Inflammatory macrophage (primary cell): ENCODE measurements at regions not wholly inside any gene's neighbourhood (a gene's known extent, or its start where the extent isn't known, plus 50 kb on each side); places are given as distances from the start of the nearest gene placed in this dataset.

Source experiments
- DNase-seq, 2 donors: peaks; one replicate each; pipeline ENCODE4 v3.0.0-alpha.2; 2020 to 2022

DNA sequence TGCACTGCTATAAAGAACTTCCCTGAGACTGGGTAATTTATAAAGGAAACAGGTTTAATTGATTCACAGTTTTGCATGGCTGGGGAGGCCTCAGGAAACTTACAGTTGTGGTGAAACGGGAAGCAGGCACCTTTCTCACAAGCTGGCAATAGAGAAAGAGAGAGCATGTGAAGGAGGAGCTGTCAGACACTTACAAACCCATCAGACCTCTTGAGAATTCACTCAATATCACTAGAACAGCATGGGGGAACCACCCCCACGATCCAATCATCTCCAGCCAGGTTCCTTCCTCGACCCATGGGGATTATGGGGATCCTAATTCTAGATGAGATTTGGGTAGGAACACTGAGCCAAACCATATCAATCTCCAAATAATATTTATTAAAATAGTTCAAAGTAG lies 729.2 kb upstream of the DDX18 start:
- DNase-seq = no peak

DNA sequence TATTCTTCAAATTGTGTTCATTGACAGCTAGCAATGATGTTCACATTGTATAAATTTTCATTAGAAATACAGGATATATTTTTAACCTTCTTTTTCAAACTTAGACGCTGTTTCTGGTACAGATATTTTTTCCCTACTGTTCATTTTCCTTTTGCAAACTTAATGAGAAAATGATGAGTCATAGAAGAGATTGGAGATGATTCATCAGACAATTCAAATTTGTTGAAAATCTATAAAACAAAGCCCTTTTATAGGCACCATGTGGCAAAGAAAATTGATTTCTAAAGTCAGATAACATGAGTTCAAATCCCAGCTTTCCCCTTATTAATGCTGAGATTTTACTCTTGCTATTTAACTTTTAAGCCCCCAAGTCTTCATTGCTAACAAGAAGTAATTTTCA lies 728.8 kb upstream of the DDX18 start:
- DNase-seq = no peak

DNA sequence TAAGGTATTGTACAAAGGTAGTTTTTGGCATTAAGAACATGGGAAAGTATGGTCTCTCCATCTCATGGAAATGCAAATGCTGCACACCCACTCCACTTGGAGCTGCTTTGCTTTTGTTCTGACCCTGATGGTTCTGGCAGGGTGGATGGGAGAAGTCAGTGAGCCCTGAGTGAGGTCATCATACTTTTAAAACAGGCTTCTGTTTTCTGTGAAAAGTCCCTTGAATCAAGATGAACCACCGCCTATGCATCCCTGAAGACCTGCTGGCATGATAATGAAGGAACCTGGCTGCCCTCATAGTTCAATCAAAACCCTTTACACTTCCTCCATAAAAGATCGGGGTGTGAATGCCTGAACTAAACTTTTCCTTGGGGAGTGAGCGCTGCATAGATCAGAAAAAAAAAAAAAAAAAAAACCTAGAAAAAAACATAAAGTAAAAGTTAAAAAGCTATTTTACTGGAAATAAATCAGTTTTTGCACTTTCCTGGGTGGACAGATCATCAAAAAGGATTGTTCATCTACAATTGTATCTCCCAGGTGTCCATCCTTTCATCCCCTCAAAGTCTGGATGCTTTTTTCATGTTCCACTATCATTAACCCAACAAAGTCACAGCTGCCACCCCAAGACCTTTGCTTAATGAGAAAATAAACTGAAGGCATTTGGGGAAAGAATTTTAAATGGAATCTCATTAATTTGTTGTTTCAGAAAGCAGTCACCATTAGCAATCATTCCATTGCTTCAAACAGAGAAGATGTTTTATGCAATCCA lies 728.1 kb upstream of the DDX18 start:
- no peak for DNase-seq

DNA sequence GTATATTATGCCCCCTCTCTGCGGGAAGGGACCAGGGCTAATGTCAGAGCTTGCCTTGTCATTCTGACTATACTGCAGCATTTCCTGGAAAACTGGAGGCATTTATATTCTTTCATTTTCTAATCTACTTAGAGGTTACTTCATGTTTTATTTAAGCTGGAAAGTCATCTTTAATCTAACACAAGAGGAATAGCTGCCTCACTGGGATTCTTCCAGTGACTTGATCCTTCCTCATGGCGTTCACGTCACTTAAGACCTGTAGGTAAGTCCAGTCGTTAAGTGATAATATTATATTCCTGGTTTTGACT lies 727.6 kb upstream of the DDX18 start:
- DNase-seq = no peak

DNA sequence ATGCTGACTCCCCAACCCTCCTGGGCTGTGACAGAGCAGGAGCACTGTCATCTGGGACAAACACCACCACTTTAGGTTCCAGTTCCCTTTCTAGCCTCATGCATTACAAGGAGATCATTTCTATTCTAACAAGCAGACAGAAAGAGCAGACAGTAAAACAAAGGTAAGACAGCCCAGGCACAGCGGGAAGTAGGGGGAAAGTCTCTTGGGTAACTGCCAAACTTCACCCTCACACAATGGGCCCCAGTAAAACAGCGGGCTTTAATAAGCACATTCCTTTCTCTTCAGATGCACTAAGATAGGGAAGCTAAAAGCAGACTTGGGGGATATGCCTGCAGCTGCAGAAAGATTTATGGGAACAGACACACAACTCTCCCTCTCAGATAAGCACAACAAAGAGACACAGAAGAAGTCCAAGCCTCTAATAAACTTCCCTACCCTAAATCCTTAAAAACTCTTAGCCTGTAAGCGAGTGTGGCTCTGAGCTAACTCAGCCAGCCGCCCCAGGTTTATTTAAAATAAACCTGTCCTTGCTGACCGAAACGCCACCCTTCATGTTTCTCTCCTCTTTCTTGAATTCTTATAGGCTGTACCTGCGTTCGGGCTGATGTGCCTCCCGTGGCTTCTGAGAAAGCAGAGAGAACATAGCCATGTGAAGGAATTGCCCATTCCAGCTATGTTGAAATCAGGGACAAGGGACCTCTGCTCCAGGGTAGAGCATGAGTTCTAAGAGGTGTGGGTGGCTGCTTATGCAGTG lies 726.8 kb upstream of the DDX18 start:
- DNase-seq = no peak

DNA sequence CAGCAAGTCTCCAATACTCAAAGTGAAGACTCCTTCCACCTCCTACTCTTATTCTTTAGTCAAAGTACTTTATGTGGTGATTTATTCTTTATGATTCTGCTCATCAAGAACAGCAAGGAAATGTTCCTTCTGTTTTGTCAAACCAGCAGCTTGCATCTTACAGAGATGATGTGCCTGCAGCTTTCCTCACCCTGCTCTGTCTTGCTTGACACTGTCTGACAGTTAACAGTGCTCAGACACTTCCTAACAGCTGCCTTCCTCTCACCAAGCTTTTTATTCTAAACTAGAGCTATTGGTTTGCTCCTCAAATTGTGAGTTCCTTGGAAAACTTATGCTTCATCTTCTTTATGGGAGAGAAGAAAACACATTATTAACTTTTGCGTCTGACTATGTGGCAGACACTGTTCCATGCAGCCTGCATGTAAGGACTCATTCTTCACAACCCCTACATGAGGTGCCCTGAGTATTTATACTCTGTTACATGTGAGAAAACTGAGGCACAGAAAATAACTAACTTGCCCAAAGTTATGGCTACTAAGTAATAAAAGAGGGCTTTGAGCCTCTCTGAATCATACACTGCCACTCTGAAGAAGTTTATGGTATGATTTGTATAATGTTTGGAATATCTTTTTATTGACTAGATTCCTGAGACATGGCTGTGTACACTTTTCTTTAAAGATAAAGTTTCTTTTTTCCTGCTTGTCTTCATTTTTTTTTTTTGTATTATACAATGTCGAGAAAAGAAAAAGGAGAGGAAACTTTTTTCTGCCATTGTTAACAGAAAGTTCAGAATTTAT lies 723.3 kb upstream of the DDX18 start:
- DNase-seq = no peak

DNA sequence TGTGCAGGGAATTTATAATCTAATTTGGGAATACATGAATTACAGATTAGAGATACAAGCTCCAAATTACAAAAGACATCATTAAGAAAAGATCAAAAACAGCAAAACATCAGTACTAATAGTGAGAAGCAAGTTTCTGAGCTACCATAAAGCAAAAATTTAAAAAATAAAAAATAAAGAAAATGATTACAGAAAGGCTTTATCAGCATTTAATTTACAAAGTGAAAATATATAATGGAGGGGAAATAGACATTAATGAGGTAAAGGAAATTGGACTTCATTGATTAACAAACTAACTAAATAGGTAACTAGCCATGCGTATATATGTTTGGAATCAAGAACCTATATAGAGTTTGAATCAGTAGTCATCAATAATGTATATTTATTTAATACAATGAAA lies 712.9 kb upstream of the DDX18 start:
- DNase-seq = no peak

DNA sequence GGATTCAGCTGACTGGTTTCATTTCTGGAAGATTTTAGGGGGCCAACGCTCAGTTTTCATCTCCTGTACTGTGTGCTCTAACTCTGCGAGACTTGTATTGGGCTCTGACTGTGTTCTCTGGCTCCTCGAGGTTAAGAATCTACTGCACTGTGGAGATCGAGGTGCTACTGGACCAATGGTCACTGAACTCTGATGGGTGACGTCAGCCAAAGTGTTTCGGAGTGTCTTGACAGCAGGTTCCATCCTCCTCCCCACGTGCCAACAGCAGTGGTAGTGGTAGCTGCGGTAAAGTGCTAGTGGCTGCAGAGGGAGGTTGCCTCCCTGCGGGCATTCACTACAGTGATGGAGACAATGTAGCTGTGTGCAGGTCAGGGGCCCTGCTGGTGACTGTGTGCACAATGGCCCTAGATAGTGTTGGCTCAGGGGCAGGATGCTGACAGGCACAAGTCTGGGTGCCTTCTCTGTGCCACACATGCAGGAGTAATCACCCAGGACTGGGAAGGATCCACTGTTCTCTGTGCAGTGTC lies 705.7 kb upstream of the DDX18 start:
- DNase-seq = no peak

DNA sequence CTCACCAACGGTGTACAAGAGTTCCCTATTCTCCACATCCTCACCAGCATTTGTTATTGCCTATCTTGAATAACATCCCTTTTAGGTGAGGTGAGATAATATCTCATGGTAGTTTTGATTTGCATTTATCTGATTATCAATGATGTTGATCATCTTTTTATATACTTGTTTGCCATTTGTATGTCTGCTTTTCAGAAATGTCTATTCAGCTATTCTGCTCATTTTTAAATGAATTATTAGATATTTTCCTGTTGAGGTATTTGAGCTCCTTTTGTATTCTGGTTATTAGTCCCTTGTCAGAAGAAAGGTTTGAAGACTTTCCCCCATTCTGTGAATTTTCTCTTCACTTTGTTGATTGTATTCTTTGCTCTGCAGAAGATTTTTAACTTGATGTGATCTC lies 695.5 kb upstream of the DDX18 start:
- no peak for DNase-seq

DNA sequence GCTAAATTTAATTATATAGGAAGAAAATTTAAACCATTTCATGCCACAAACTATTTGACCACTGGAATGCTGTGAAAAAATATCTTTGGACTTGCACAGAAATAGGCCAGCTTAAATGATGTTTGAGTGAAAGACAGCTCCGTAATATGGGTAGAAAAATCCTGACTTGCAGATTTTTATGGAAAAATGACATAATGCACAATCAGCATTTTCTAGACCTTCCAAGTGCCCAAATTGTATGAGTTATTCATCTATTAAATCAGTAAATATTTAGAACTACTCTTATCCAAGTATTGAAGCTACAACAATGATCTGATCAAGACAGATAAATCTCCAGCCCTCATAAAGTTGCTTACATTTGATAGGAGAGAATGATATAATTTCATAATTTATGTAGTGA lies 691.1 kb upstream of the DDX18 start:
- no peak for DNase-seq

DNA sequence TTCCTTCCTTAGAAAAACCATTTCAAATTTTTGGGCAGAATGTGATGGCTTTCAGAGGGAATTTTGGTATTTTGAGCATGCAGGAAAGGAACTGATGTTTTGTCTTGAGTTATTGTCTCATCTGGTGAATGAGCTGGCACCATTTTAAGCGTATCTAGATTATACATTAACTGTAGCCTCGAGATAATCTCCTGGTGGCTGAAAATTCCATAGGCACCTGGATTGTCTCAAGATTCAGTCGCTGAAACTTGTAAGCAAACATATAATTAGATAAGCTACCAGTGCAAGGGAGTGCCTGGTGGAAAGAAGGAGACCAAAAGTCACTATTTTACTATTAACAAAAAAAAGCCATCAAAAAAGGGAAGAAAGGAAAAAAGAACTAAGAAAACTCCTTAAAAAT lies 687.8 kb upstream of the DDX18 start:
- no peak for DNase-seq

DNA sequence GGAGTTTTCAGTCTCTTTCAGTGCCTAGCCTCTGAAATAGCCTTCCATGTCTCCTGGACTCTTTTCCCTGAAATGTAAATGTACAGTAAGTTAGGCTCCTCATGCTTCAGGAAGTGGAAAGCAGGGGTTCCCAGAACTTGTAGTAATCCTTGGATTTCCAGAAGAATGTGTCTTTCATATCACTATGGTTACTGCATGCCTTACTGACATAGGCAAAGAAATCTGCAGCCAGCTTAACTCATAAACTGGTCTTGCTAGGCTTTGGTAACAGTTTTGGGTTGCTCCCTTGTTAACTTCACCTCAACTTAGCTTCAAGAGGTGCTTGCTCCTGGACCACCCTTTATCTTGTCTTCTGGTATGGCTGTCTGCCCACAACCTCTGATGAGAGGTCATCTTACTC lies 686.8 kb upstream of the DDX18 start:
- DNase-seq = no peak

DNA sequence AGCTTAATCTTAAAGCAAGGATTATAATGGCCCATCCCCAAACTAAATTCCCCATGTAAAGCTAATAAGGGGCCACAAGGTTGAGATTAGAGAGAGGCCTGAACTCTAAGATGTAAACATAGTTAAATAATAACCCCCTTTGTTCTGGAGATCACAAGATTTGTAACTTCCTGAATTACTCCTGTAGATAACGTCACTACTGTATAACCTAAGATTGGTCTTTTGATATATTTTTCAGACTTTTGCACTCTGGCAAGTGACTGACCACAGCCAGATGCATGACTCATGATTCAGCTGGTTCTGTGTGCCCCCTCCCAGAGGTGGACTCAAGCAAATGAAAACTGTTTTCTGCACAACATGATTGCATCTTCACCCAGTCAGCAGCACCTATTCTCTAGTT lies 686.0 kb upstream of the DDX18 start:
- DNase-seq = no peak

DNA sequence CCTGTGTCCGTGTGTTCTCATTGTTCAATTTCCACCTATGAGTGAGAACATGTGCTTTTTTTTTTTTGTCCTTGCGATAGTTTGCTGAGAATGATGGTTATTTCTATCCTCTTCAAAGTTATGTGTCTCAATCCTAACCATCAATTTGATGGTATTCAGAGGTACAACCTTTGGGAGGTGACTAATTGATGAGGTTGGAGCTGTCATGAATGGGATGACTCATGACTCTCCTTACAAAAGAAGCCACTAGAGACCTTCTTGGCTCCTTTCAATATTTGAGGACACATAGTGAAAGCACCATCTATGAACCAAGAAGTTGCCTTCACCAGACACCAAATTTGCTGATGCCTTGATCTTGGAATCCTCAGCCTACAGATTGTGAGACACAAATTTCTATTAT lies 677.1 kb upstream of the DDX18 start:
- no peak for DNase-seq

DNA sequence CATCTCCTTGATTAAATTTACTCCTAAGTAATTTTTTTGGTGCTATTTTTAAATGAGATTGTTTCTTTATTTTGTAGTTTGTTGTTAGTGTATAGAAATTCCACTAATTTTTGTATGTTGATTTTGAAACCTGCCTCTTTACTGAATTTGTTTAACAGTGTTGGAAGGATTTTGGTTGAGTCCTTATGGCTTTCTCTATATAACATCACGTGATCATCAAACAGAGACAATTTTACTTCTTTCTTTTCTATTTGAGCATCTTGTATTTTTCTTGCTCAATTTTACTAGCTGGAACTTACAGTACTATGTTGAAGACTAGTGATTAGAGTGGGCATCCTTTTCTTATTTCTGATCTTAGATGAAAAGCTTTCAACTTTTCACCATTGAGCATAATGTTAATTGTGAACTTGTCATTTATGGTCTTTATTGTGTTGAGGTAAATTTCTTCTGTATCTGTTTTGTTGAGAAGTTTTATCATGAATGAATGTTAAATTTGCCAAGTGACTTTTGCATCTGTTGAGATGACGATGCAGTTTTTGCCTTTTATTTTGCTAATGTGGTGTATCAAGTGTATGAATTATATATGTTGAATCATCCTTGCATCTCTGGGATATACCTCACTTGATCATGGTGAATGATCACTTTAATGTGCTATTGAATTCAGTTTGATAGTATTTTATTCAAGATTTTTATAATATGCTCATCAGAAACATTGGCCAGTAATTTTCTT lies 645.3 kb upstream of the DDX18 start:
- DNase-seq = no peak

DNA sequence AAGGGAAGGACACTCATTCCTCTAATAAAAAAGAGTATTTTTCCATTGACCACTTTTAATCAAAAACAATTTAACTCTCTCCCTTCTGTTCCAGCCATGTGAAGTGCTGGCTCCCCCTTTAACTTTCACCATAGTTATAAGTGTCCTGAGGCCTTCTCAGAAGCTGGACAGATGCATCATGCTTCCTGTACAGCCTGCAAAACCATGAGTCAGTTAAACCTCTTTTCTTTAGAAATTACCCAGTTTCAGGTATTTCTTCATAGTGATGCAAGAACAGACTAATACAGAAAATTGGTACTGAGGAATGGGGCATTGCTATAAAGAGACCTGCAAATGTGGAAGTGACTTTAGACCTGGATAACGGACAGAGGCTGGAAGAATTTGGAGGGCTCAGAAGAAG lies 643.6 kb upstream of the DDX18 start:
- no peak for DNase-seq

DNA sequence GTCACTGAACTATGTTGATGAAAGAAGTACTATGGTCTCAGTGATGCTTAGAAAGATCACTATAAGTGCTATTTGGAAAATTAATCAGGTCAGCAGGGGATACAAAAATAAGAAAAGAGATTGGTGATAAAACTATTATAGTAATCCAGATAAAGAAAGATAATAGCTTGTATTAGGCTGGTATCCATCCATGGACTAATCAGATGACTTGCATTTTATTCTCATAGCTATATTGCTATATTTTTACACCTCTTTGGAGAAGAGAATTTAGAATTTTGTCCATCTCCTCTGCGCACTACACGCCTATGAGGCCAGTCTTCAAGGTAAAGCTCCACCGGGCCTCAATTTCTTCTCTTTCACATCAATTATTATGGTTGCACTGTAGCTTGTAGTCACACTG lies 635.1 kb upstream of the DDX18 start:
- no peak for DNase-seq

DNA sequence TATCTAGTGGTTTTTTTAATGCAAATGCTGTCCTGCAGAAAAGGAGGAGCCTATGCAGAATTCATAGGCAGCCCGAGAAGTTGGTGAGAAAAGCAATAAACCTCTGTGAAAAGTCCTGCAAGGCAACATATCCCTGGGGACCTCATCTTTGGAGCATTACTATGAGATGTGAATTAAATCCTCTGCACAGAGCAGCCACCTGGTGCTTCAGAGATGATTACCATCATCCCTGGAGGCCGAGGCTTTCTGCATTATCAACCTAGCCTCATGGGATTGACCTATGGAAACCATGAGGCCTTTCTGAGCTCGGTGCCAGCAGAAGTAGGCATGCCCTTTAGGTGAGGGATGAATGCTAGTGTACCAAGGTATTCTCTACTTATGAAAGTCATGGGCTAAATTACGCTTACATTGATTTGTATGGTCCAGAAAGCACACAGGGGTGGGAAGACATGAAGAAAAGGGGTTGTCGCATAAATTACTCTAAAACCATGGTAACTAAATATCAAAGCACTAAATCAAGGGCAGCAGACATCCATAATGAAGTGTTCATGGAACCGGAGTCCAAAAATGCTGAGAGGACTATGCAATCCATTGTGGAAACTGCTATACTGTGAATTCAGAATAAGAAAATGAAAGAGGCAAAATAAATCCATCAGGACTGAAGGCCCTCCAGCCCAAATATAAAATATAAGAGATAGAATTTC lies 623.5 kb upstream of the DDX18 start:
- no peak for DNase-seq

DNA sequence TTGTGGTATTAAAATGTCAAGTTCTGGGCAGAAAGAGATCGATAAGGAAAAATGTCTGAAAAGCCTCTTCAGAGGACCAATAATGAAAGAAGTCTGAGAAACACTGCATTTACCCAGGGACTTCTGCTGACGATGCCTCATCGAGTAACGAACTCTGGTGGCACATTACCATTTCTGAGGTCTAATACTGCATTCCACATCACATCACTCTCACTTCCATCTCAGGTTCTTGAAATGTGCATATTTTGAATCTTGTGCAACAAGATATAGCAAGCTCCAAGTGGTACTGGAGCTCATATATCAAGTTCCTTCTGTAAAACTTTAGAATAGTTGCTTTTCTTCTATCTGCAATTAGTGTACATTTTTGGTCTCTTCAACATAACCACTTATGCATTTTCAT lies 619.1 kb upstream of the DDX18 start:
- no peak for DNase-seq

DNA sequence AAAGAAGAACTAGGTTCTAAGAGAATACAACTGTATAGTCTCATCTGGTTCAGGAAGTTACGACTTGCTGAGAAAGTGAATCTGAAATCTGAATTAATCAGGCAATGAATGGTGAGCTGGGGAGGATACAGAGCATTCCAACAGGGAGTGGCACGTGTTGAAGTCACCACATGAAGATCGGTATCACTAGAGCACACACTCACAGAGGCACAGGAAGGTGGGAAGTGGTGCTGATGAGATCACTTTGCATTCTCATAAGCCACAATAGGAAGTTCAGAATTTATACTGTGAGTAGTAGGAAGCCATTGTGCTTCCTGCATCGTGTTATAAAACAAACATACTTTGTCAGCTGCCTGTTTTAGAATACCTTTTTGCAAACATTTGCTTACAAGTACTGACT lies 615.0 kb upstream of the DDX18 start:
- DNase-seq = no peak

DNA sequence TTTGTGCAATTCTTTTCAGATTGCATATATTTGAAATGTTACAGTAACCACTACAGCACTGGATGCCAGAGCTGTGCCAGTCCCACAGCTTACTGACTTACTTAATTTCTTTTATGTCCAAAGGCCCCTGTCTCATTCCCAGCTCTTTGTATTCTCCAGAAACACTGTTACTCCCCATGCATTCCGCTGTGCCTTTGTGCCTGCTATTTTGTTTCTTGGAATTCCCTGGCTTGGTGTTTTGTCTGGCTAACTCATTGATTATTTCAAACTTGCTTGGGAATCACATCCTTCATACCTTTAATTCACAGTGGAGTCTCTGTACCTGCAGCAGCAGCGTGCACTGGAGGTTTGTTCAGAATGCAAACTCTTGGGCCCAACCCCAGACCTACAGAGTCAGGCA lies 601.9 kb upstream of the DDX18 start:
- DNase-seq = no peak

DNA sequence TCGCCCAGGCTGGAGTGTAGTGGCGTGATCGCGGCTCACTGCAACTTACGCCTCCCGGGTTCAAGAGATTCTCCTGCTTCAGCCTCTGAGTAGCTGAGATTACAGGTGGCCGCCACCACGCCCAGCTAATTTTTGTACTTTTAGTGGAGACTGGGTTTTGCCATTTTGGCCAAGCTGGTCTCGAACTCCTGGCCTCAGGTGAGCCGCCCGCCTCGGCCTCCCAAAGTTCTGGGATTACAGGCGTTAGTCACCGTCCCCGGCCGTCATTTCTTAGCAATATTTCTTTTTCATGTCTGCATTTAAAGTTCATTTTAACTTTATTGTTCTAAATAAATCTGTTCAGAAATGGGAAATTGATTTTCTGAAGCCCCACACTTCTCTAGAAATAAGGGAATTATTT lies 597.3 kb upstream of the DDX18 start:
- DNase-seq = no peak
